ENCODE measurements at regions not wholly inside any gene's neighbourhood (a gene's known extent, or its start where the extent isn't known, plus 50 kb on each side); places are given as distances from the start of the nearest gene placed in this dataset.
"Not testable (repeated sequence)": the region's sequence is repeated elsewhere in the genome, so short reads cannot be mapped to it uniquely, and the experiment has no call there.

GRCh38 chr12:84038242-84038641 is 874.4 kb downstream of the SLC6A15 start:
- Mint-ChIP-seq H3K9me3 (ENCODE audit: unreplicated experiment) (no peaks in the 10 kb centered on the region), H3K4me1 (ENCODE audit: low read depth, unreplicated experiment) (no peaks in the 10 kb centered on the region), H3K27ac (ENCODE audit: unreplicated experiment) (no peak overlapping the region), H3K36me3 (ENCODE audit: unreplicated experiment) (no peaks in the 10 kb centered on the region), H3K27me3 (ENCODE audit: unreplicated experiment) (no peaks in the 10 kb centered on the region), H3K4me3 (ENCODE audit: unreplicated experiment) (no peak overlapping the region)
- DNase-seq = no peak
- no peak for TF ChIP-seq CTCF (IDR thresholded peaks at IDR 0.05; ENCODE audit: partially characterized antibody, unreplicated experiment)

- TF ChIP-seq CTCF (IDR thresholded peaks at IDR 0.05; ENCODE audit: partially characterized antibody, unreplicated experiment) = no peak
- Mint-ChIP-seq H3K27me3 (ENCODE audit: unreplicated experiment) (no peaks in the 10 kb centered on the region), H3K36me3 (ENCODE audit: unreplicated experiment) (peaks cover 4% of the 10 kb centered on the region), H3K4me1 (ENCODE audit: low read depth, unreplicated experiment) (no peaks in the 10 kb centered on the region), H3K27ac (ENCODE audit: unreplicated experiment) (no peak overlapping the region), H3K9me3 (ENCODE audit: unreplicated experiment) (no peaks in the 10 kb centered on the region), H3K4me3 (ENCODE audit: unreplicated experiment) (no peak overlapping the region)
- no peak for DNase-seq
These were observed 875.7 kb downstream of the SLC6A15 start for GRCh38 chr12:84036912-84037311.

GRCh38 chr12:84035766-84036165 is 876.8 kb downstream of the SLC6A15 start:
- Mint-ChIP-seq H3K36me3 (ENCODE audit: unreplicated experiment) (peaks cover 4% of the 10 kb centered on the region), H3K4me3 (ENCODE audit: unreplicated experiment) (no peak overlapping the region), H3K27me3 (ENCODE audit: unreplicated experiment) (no peaks in the 10 kb centered on the region), H3K9me3 (ENCODE audit: unreplicated experiment) (no peaks in the 10 kb centered on the region), H3K27ac (ENCODE audit: unreplicated experiment) (no peak overlapping the region), H3K4me1 (ENCODE audit: low read depth, unreplicated experiment) (no peaks in the 10 kb centered on the region)
- DNase-seq = no peak
- no peak for TF ChIP-seq CTCF (IDR thresholded peaks at IDR 0.05; ENCODE audit: partially characterized antibody, unreplicated experiment)

- Mint-ChIP-seq H3K4me1 (ENCODE audit: low read depth, unreplicated experiment) (no peaks in the 10 kb centered on the region), H3K4me3 (ENCODE audit: unreplicated experiment) (no peak overlapping the region), H3K36me3 (ENCODE audit: unreplicated experiment) (peaks cover 4% of the 10 kb centered on the region), H3K27me3 (ENCODE audit: unreplicated experiment) (no peaks in the 10 kb centered on the region), H3K9me3 (ENCODE audit: unreplicated experiment) (no peaks in the 10 kb centered on the region), H3K27ac (ENCODE audit: unreplicated experiment) (no peak overlapping the region)
- DNase-seq = no peak
- no peak for TF ChIP-seq CTCF (IDR thresholded peaks at IDR 0.05; ENCODE audit: partially characterized antibody, unreplicated experiment)
These were observed 877.7 kb downstream of the SLC6A15 start for GRCh38 chr12:84034871-84035270.

- no peak for TF ChIP-seq CTCF (IDR thresholded peaks at IDR 0.05; ENCODE audit: partially characterized antibody, unreplicated experiment)
- Mint-ChIP-seq H3K27me3 (ENCODE audit: unreplicated experiment) (no peaks in the 10 kb centered on the region), H3K4me3 (ENCODE audit: unreplicated experiment) (no peak overlapping the region), H3K36me3 (ENCODE audit: unreplicated experiment) (peaks cover 4% of the 10 kb centered on the region), H3K4me1 (ENCODE audit: low read depth, unreplicated experiment) (no peaks in the 10 kb centered on the region), H3K27ac (ENCODE audit: unreplicated experiment) (no peak overlapping the region), H3K9me3 (ENCODE audit: unreplicated experiment) (no peaks in the 10 kb centered on the region)
- DNase-seq = no peak
These were observed 879.4 kb downstream of the SLC6A15 start for GRCh38 chr12:84033162-84033561.

- not testable (repeated sequence) for DNase-seq; H3K9me3 Mint-ChIP-seq (ENCODE audit: unreplicated experiment); H3K27ac Mint-ChIP-seq (ENCODE audit: unreplicated experiment); H3K4me3 Mint-ChIP-seq (ENCODE audit: unreplicated experiment); H3K27me3 Mint-ChIP-seq (ENCODE audit: unreplicated experiment); H3K4me1 Mint-ChIP-seq (ENCODE audit: low read depth, unreplicated experiment); H3K36me3 Mint-ChIP-seq (ENCODE audit: unreplicated experiment)
These were observed 893.9 kb downstream of the SLC6A15 start for GRCh38 chr12:84018556-84019179.

Measured in glutamatergic neuron (in vitro differentiated cells).